Endodermal cell (in vitro differentiated cells): ENCODE measurements at regions not wholly inside any gene's neighbourhood (a gene's known extent, or its start where the extent isn't known, plus 50 kb on each side); places are given as distances from the start of the nearest gene placed in this dataset.
"Not testable (repeated sequence)": the region's sequence is repeated elsewhere in the genome, so short reads cannot be mapped to it uniquely, and the experiment has no call there.

Experiments
- DNase-seq: peaks from one replicate; pipeline ENCODE4 v3.0.0-alpha.2; 2017
- H3K27ac ChIP-seq: 2 replicates; pipeline ENCODE4 v1.5.1; 2013; ENCODE audit warnings: mild to moderate bottlenecking, low read depth, low read length, moderate library complexity
- H3K27me3 ChIP-seq: 2 replicates; pipeline ENCODE4 v1.6.1; 2013; ENCODE audit warnings: mild to moderate bottlenecking, low read length, moderate library complexity; ENCODE audit not compliant: insufficient read depth, control insufficient read depth, poor library complexity, severe bottlenecking
- H3K36me3 ChIP-seq: 2 replicates; pipeline ENCODE4 v1.7.0; 2013; ENCODE audit warnings: mild to moderate bottlenecking, low read length, moderate library complexity; ENCODE audit not compliant: control insufficient read depth, insufficient read depth
- H3K4me1 ChIP-seq: one replicate; pipeline ENCODE4 v1.7.0; 2013; ENCODE audit warnings: low read length; ENCODE audit not compliant: control insufficient read depth, insufficient read depth
- H3K4me3 ChIP-seq: 2 replicates; pipeline ENCODE4 v1.5.1; 2013; ENCODE audit warnings: mild to moderate bottlenecking, low read length, moderate library complexity
- H3K9ac ChIP-seq: 2 replicates; pipeline ENCODE4 v1.6.1; 2013; ENCODE audit warnings: mild to moderate bottlenecking, low read length, moderate library complexity; ENCODE audit not compliant: poor library complexity, severe bottlenecking; ENCODE audit errors: extremely low read depth
- H3K9me3 ChIP-seq: 2 replicates; pipeline ENCODE4 v1.6.1; 2013; ENCODE audit warnings: mild to moderate bottlenecking, low read length, moderate library complexity; ENCODE audit not compliant: control insufficient read depth
- H3K27ac Mint-ChIP-seq: 2 replicates; pipeline ENCODE4 v1.8.0; 2020; ENCODE audit warnings: mixed read lengths
- H3K27me3 Mint-ChIP-seq: 2 replicates; pipeline ENCODE4 v1.8.0; 2021; ENCODE audit warnings: mild to moderate bottlenecking, mixed read lengths; ENCODE audit not compliant: insufficient read depth
- H3K36me3 Mint-ChIP-seq: 2 replicates; pipeline ENCODE4 v1.8.0; 2020; ENCODE audit warnings: low read depth, mixed read lengths
- H3K4me1 Mint-ChIP-seq: 2 replicates; pipeline ENCODE4 v1.8.0; 2020; ENCODE audit warnings: mixed read lengths
- H3K4me3 Mint-ChIP-seq: 2 replicates; pipeline ENCODE4 v1.8.0; 2020; ENCODE audit warnings: mild to moderate bottlenecking, moderate library complexity, mixed read lengths
- H3K9me3 Mint-ChIP-seq: 2 replicates; pipeline ENCODE4 v1.8.0; 2020; ENCODE audit warnings: mild to moderate bottlenecking, mixed read lengths
- CTCF ChIP-seq: fragments of 200-600 bp; sonication (generic); conservative IDR thresholded peaks from 2 replicates; pipeline ENCODE4 v1.5.0; 2021; ENCODE audit warnings: antibody characterized with exemption, mild to moderate bottlenecking
- whole genome bisulfite sequencing, 2 experiments: methylation state at CpG; one replicate each; pipeline versions ENCODE4 v1.1.5 to v1.1.7; 2013; ENCODE audit warnings: missing lambda C conversion rate in 2 of 2, mixed read lengths in 1 of 2; ENCODE audit not compliant: insufficient coverage in 1 of 2, insufficient read length in 1 of 2; 5-methylcytosine and 5-hydroxymethylcytosine counted together

GRCh38 chr6:156191895-156192294 lies 585.3 kb upstream of the ARID1B start:
- 85% methylated on average over 3 of the region's 3 CpGs; no CpG with 5 or more reads in 1 of the 2 experiments for WGBS, 2 experiments
- no peak overlapping the region for H3K9ac ChIP-seq
- Mint-ChIP-seq H3K4me1 (no peaks in the 10 kb centered on the region), H3K27me3 (no peaks in the 10 kb centered on the region), H3K4me3 (no peak overlapping the region), H3K27ac (no peak overlapping the region), H3K9me3 (peaks cover 4% of the 10 kb centered on the region), H3K36me3 (no peaks in the 10 kb centered on the region)
- no peak overlapping the region for H3K4me3 ChIP-seq
- H3K9me3 ChIP-seq = no peaks in the 10 kb centered on the region
- DNase-seq = no peak
- H3K4me1 ChIP-seq = no peaks in the 10 kb centered on the region
- TF ChIP-seq CTCF = no peak
- H3K36me3 ChIP-seq = no peaks in the 10 kb centered on the region
- no peak overlapping the region for H3K27ac ChIP-seq
- H3K27me3 ChIP-seq = no peaks in the 10 kb centered on the region

- H3K27me3 Mint-ChIP-seq, H3K27ac Mint-ChIP-seq, DNase-seq, H3K36me3 ChIP-seq, H3K4me3 Mint-ChIP-seq, H3K4me1 Mint-ChIP-seq, H3K9ac ChIP-seq, H3K4me1 ChIP-seq, H3K9me3 Mint-ChIP-seq, H3K36me3 Mint-ChIP-seq, H3K27me3 ChIP-seq, H3K4me3 ChIP-seq, H3K9me3 ChIP-seq, H3K27ac ChIP-seq: not testable (repeated sequence)
These were observed 585.8 kb upstream of the ARID1B start for GRCh38 chr6:156191390-156191789.

- Mint-ChIP-seq H3K4me3 (no peak overlapping the region), H3K27me3 (no peaks in the 10 kb centered on the region), H3K4me1 (no peaks in the 10 kb centered on the region), H3K27ac (no peak overlapping the region), H3K36me3 (no peaks in the 10 kb centered on the region), H3K9me3 (peaks cover 4% of the 10 kb centered on the region)
- Histone ChIP-seq H3K4me1 (no peaks in the 10 kb centered on the region), H3K9me3 (no peaks in the 10 kb centered on the region), H3K27me3 (no peaks in the 10 kb centered on the region), H3K27ac (no peak overlapping the region), H3K36me3 (no peaks in the 10 kb centered on the region), H3K4me3 (no peak overlapping the region), H3K9ac (no peak overlapping the region)
- no peak for DNase-seq
- WGBS, 2 experiments = 85 to 93% methylated on average over 2 to 6 of the region's 6 CpGs
- TF ChIP-seq CTCF = no peak
These were observed 586.9 kb upstream of the ARID1B start for GRCh38 chr6:156190270-156190669.

GRCh38 chr6:156189714-156190113 lies 587.5 kb upstream of the ARID1B start:
- H3K27me3 ChIP-seq = no peaks in the 10 kb centered on the region
- no peak overlapping the region for H3K9ac ChIP-seq
- no peaks in the 10 kb centered on the region for H3K36me3 Mint-ChIP-seq
- no peak overlapping the region for H3K27ac ChIP-seq
- H3K4me1 Mint-ChIP-seq = no peaks in the 10 kb centered on the region
- no peak overlapping the region for H3K4me3 ChIP-seq
- no peak for DNase-seq
- no peak overlapping the region for H3K4me3 Mint-ChIP-seq
- peaks cover 4% of the 10 kb centered on the region for H3K9me3 Mint-ChIP-seq
- no peaks in the 10 kb centered on the region for H3K36me3 ChIP-seq
- no peak overlapping the region for H3K27ac Mint-ChIP-seq
- H3K9me3 ChIP-seq = no peaks in the 10 kb centered on the region
- no peak for TF ChIP-seq CTCF
- H3K27me3 Mint-ChIP-seq = no peaks in the 10 kb centered on the region
- no peaks in the 10 kb centered on the region for H3K4me1 ChIP-seq
